Naive thymus-derived CD4-positive, alpha-beta T cell (primary cell): ENCODE measurements at regions not wholly inside any gene's neighbourhood (a gene's known extent, or its start where the extent isn't known, plus 50 kb on each side); places are given as distances from the start of the nearest gene placed in this dataset.

Source experiments
- ATAC-seq: fragments of 150-1000 bp; cut with Tn5 transposase; 2 replicates; pipeline ENCODE4 v1.10.0; 2021; ENCODE audit warnings: mild to moderate bottlenecking, moderate library complexity
- CTCF ChIA-PET: fragments of 350-600 bp; sonication (Branson Sonifier 250); formaldehyde crosslinking; loops from one replicate; lab custom pipeline; 2021; ENCODE audit warnings: antibody characterized with exemption; lab: Charles Lee
- POLR2A ChIA-PET: fragments of 350-600 bp; sonication (Branson Sonifier 250); formaldehyde crosslinking; loops from one replicate; lab custom pipeline; 2021; ENCODE audit warnings: antibody characterized with exemption, inconsistent platforms; lab: Charles Lee
- DNase-seq, 9 donors: peaks; one replicate each; pipeline versions ENCODE4 v3.0.0 to v3.0.0-alpha.2; 2020 to 2022; ENCODE audit warnings: mixed read lengths in 1 of 9
- H3K27ac ChIP-seq: one replicate; pipeline ENCODE4 v1.7.0; 2013; ENCODE audit warnings: mild to moderate bottlenecking, low read depth, low read length, moderate library complexity
- H3K27me3 ChIP-seq, 2 donors: one replicate each; pipeline ENCODE4 v1.7.0; 2013; ENCODE audit warnings: low read length in 2 of 2, mild to moderate bottlenecking in 2 of 2, moderate library complexity in 2 of 2; ENCODE audit not compliant: control insufficient read depth in 2 of 2, insufficient read depth in 2 of 2
- H3K36me3 ChIP-seq, 3 experiments: 1 replicate in 2 of 3; 2 replicates in 1 of 3; pipeline ENCODE4 v1.7.0; 2013; ENCODE audit warnings: low read length in 3 of 3, mild to moderate bottlenecking in 3 of 3, moderate library complexity in 1 of 3; ENCODE audit not compliant: insufficient read depth in 3 of 3, control insufficient read depth in 2 of 3
- H3K4me1 ChIP-seq, 2 donors: one replicate each; pipeline ENCODE4 v1.7.0; 2013; ENCODE audit warnings: low read length in 2 of 2, mild to moderate bottlenecking in 2 of 2, moderate library complexity in 1 of 2; ENCODE audit not compliant: control insufficient read depth in 2 of 2, insufficient read depth in 2 of 2
- H3K4me3 ChIP-seq: 2 replicates; pipeline ENCODE4 v1.7.0; 2013; ENCODE audit warnings: mild to moderate bottlenecking, low read length
- H3K9me3 ChIP-seq, 3 experiments: 1 replicate in 2 of 3; 2 replicates in 1 of 3; pipeline ENCODE4 v1.7.0; 2013; ENCODE audit warnings: low read length in 3 of 3; ENCODE audit not compliant: control insufficient read depth in 2 of 3
- H3K27ac Mint-ChIP-seq, 9 donors: one replicate each; pipeline ENCODE4 v1.8.0; 2020 to 2022; ENCODE audit warnings: mixed read lengths in 9 of 9, mild to moderate bottlenecking in 8 of 9, moderate library complexity in 5 of 9, inconsistent platforms in 2 of 9
- H3K27me3 Mint-ChIP-seq, 5 donors: one replicate each; pipeline ENCODE4 v1.8.0; 2021 to 2022; ENCODE audit warnings: mixed read lengths in 5 of 5, mild to moderate bottlenecking in 1 of 5
- H3K36me3 Mint-ChIP-seq, 5 donors: one replicate each; pipeline ENCODE4 v1.8.0; 2020 to 2022; ENCODE audit warnings: mixed read lengths in 5 of 5, mild to moderate bottlenecking in 3 of 5, inconsistent platforms in 1 of 5
- H3K4me1 Mint-ChIP-seq, 7 donors: one replicate each; pipeline ENCODE4 v1.8.0; 2020 to 2022; ENCODE audit warnings: mixed read lengths in 7 of 7, mild to moderate bottlenecking in 3 of 7, inconsistent platforms in 1 of 7
- H3K4me3 Mint-ChIP-seq, 10 donors: one replicate each; pipeline ENCODE4 v1.8.0; 2020 to 2022; ENCODE audit warnings: mild to moderate bottlenecking in 10 of 10, mixed read lengths in 10 of 10, moderate library complexity in 6 of 10, inconsistent platforms in 2 of 10
- H3K9me3 Mint-ChIP-seq, 11 donors: one replicate each; pipeline ENCODE4 v1.8.0; 2020 to 2022; ENCODE audit warnings: mixed read lengths in 11 of 11, mild to moderate bottlenecking in 4 of 11, inconsistent platforms in 1 of 11, moderate library complexity in 1 of 11
- intact Hi-C, 2 donors: fragments of 100-400 bp; cut with micrococcal nuclease; formaldehyde crosslinking; loops; one replicate each; pipeline ENCODE4 v1.15.1; 2023

DNA sequence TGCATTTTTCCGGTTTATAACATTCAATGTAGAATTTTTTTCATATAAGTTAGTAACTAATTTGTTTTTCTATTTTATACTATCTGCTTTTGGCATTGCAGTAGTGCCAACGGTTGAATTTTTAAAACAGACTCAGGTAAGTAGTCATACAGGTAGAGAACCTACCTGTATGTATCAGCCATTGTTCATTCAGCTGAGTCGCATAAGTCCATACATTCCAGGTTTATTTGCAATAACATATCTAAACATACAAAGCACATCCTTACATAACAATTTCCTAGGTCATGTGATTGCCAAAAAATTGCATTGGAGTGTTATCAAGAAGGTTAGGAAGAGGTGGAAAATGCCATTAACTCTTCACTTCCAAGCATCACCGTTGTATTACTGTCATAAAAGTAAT lies 1059.3 kb upstream of the CNTN5 start:
- H3K36me3 Mint-ChIP-seq = no peaks in the 10 kb centered on the region
- Histone ChIP-seq H3K4me3 (no peak overlapping the region), H3K27ac (no peak overlapping the region), H3K27me3 (no peaks in the 10 kb centered on the region), H3K36me3 (no peaks in the 10 kb centered on the region), H3K4me1 (no peaks in the 10 kb centered on the region), H3K9me3 (no peaks in the 10 kb centered on the region)
- POLR2A ChIA-PET = no interaction called here
- no peak for DNase-seq
- no peak overlapping the region for H3K4me3 Mint-ChIP-seq
- H3K9me3 Mint-ChIP-seq = peaks cover 0 to 17% (median 1%) of the 10 kb centered on the region in 11 donors
- CTCF ChIA-PET = no interaction called here
- no peaks in the 10 kb centered on the region for H3K27me3 Mint-ChIP-seq
- H3K4me1 Mint-ChIP-seq = no peaks in the 10 kb centered on the region
- intact Hi-C loops = no loop called here
- no peak for ATAC-seq
- H3K27ac Mint-ChIP-seq = no peak overlapping the region

DNA sequence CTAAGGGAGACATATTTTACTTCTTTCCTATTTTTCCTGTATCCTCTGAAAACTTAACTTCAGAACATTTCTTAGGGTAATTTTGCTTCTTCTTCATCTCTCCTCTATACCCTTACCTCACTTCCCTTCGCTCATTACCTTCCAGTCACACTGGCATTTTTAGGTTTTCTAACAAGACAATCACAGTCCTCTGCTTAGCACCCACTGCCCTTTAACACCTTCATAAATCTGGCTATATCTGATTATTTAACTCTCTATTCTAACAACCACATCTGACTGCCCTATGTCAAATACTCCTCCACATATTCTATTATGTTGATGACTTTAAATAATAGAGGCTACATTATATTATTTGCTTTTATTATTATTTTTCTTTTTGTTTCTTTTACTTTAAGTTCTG lies 1058.0 kb upstream of the CNTN5 start:
- CTCF ChIA-PET = no interaction called here
- POLR2A ChIA-PET = no interaction called here
- no peaks in the 10 kb centered on the region for H3K36me3 Mint-ChIP-seq
- H3K9me3 ChIP-seq = no peaks in the 10 kb centered on the region
- H3K4me1 ChIP-seq = no peaks in the 10 kb centered on the region
- H3K27ac Mint-ChIP-seq = no peak overlapping the region
- H3K27me3 Mint-ChIP-seq = no peaks in the 10 kb centered on the region
- peaks cover 0 to 17% (median 2%) of the 10 kb centered on the region in 11 donors for H3K9me3 Mint-ChIP-seq
- ATAC-seq (no peak), DNase-seq (no peak)
- intact Hi-C loops = no loop called here
- H3K27ac ChIP-seq = no peak overlapping the region
- no peaks in the 10 kb centered on the region for H3K36me3 ChIP-seq
- H3K4me1 Mint-ChIP-seq = no peaks in the 10 kb centered on the region
- H3K4me3 ChIP-seq = no peak overlapping the region
- H3K27me3 ChIP-seq = no peaks in the 10 kb centered on the region
- H3K4me3 Mint-ChIP-seq = no peak overlapping the region

DNA sequence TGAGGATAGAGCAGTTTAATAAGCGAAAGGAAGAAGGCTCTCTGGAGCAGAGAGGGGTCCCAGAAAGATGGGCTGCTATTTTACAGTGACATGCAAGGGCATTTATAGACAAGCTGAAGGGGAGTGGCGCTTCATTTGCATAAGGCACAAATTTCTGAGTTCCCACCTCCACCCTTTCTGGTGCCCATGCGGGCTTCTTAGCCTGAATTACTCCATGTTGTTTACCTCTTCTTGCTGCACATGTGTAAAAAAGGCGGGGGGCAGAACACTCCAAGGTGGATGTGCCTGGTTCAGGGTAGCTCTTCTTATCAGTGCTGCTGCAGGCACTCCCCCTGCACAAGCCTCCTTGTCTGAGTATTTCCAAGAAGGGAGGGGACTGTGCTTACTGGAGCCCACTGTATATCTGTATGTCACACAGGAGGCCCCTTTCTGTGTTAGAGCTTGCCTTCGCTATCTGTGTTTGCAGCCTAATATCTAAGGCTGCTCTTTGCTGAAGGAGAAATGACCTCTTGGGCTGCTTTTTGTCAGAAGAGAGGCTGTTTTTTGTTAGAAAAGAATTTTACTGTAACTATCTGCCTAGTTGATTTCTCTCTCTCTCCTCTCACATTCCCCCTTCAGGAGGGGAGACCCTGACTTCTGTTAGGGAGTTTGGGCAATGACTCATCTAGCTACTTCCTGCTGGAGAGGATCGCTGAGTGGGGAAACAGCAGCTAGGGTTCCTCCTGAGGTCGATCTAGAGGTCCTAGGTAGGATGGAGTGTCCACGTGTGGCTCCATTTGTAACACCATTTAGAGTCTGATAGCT lies 1057.0 kb upstream of the CNTN5 start:
- ChIA-PET POLR2A (no interaction called here), CTCF (no interaction called here)
- Histone ChIP-seq H3K4me3 (no peak overlapping the region), H3K9me3 (no peaks in the 10 kb centered on the region), H3K4me1 (no peaks in the 10 kb centered on the region), H3K36me3 (no peaks in the 10 kb centered on the region), H3K27me3 (no peaks in the 10 kb centered on the region), H3K27ac (no peak overlapping the region)
- Mint-ChIP-seq H3K36me3 (no peaks in the 10 kb centered on the region), H3K4me1 (no peaks in the 10 kb centered on the region), H3K27me3 (no peaks in the 10 kb centered on the region), H3K9me3 (peaks cover 0 to 17% (median 2%) of the 10 kb centered on the region in 11 donors), H3K27ac (no peak overlapping the region), H3K4me3 (no peak overlapping the region)
- DNase-seq (peak in 1 of 9 donors; percentile 2), ATAC-seq (no peak)
- intact Hi-C loops = no loop called here

DNA sequence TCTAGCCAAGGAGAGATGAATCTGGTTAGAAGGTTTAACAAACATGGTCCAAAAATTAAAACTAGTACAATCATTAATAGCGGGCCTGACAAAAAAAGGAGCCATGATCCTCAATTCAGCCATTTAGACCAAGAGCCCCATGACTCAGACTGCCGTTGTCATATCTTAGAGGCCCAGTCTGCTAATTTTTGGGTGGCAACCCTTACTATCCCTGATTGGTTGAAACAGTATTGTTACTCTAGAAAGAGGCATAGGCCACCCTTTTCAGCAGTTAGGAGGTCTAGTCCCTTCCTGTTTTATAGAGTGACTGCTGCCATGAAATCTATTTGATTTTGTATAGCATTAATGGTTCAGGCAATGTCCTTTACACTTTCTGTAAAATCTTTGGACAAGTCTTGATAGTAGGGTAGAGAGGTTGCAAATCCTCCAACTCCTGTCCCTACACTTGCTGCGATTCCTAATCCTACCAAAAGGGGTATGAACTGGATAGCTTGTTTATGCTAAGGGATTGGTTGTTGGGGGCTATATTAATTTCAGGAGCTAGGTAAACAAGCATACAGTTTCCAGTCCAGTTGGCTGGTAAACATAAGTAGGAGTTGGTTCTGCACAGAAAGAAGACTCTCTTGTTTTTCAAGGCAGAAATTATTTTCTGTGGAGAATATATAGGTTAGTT lies 1056.3 kb upstream of the CNTN5 start:
- ATAC-seq (no peak), DNase-seq (no peak)
- ChIA-PET CTCF (no interaction called here), POLR2A (no interaction called here)
- Mint-ChIP-seq H3K36me3 (no peaks in the 10 kb centered on the region), H3K4me1 (no peaks in the 10 kb centered on the region), H3K4me3 (no peak overlapping the region), H3K27me3 (no peaks in the 10 kb centered on the region), H3K9me3 (peaks cover 0 to 20% (median 5%) of the 10 kb centered on the region in 11 donors), H3K27ac (no peak overlapping the region)
- H3K27ac ChIP-seq = no peak overlapping the region
- H3K9me3 ChIP-seq = no peaks in the 10 kb centered on the region
- H3K27me3 ChIP-seq = no peaks in the 10 kb centered on the region
- no peaks in the 10 kb centered on the region for H3K36me3 ChIP-seq
- H3K4me3 ChIP-seq = no peak overlapping the region
- no peaks in the 10 kb centered on the region for H3K4me1 ChIP-seq
- intact Hi-C loops = no loop called here

DNA sequence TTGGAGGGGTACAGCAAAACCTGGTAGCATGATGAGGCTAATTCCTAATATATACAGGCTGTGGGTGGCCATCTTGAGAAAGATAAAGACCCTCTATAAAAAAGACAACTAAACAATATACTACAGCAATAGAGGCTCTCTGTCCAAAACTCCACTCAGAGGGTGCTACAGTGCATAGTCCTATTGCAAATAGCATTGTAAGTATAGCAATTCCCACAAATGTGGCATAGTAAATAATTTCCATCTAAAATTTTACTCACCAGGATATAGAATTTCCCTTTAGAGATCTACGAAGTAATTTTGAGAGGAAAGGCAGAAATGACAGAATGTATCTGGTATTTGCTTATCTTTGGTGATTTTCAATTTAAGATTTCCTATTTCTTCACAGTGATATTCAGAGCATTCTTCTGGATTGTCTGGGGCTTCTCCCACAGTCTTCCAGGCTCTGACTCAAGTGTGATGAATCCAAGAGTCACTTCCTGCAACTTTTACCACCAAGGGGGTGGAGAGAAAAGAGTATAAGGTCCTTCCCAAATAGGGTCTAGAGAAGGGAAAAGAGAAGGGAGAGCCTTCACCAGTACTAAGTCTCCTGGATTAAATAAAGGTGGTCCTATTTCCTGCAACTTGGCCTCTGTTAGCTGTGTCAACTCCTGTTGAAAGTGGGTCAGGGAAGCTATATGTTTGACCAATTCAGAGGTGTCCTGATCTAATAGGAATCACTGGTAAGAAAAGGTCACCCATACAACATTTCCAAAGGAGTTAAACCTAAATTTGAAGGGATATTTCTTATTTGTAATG lies 1054.7 kb upstream of the CNTN5 start:
- intact Hi-C loops = no loop called here
- ATAC-seq (no peak), DNase-seq (no peak)
- Mint-ChIP-seq H3K9me3 (peaks cover 0 to 20% (median 4%) of the 10 kb centered on the region in 11 donors), H3K4me1 (no peaks in the 10 kb centered on the region), H3K27ac (no peak overlapping the region), H3K27me3 (no peaks in the 10 kb centered on the region), H3K4me3 (no peak overlapping the region), H3K36me3 (no peaks in the 10 kb centered on the region)
- Histone ChIP-seq H3K4me3 (no peak overlapping the region), H3K4me1 (no peaks in the 10 kb centered on the region), H3K27ac (no peak overlapping the region), H3K27me3 (no peaks in the 10 kb centered on the region), H3K36me3 (no peaks in the 10 kb centered on the region), H3K9me3 (no peaks in the 10 kb centered on the region)
- ChIA-PET POLR2A (no interaction called here), CTCF (no interaction called here)

DNA sequence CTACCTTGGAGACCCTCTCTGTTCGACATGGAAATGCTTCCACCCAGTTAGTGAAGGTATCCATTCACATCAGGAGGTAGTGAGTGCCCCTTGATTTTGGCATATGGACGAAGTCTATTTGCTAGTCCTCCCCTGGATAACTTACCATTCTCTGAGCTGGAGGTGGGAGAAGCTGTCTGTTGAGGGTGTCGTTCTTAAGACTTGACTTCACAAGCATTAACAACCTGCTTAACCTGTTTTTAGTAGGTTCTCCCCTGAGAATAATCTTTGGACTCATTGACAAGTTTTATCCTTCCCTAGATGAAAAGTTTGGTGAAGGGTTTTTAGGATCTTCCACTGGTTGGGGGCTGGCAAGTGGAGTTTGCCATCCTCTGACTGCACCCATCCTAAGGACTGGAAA lies 1053.8 kb upstream of the CNTN5 start:
- no peaks in the 10 kb centered on the region for H3K36me3 ChIP-seq
- H3K27me3 ChIP-seq = no peaks in the 10 kb centered on the region
- Mint-ChIP-seq H3K36me3 (no peaks in the 10 kb centered on the region), H3K4me3 (no peak overlapping the region), H3K27ac (no peak overlapping the region), H3K4me1 (no peaks in the 10 kb centered on the region), H3K27me3 (no peaks in the 10 kb centered on the region), H3K9me3 (peaks cover 0 to 20% (median 4%) of the 10 kb centered on the region in 11 donors)
- H3K9me3 ChIP-seq = peaks cover 0 to 5% (median 0%) of the 10 kb centered on the region in 3 experiments
- CTCF ChIA-PET = no interaction called here
- no peak overlapping the region for H3K27ac ChIP-seq
- intact Hi-C loops = no loop called here
- POLR2A ChIA-PET = no interaction called here
- DNase-seq = no peak
- H3K4me1 ChIP-seq = no peaks in the 10 kb centered on the region
- H3K4me3 ChIP-seq = no peak overlapping the region
- no peak for ATAC-seq
